ENCODE measurements at regions not wholly inside any gene's neighbourhood (a gene's known extent, or its start where the extent isn't known, plus 50 kb on each side); places are given as distances from the start of the nearest gene placed in this dataset.

DNA sequence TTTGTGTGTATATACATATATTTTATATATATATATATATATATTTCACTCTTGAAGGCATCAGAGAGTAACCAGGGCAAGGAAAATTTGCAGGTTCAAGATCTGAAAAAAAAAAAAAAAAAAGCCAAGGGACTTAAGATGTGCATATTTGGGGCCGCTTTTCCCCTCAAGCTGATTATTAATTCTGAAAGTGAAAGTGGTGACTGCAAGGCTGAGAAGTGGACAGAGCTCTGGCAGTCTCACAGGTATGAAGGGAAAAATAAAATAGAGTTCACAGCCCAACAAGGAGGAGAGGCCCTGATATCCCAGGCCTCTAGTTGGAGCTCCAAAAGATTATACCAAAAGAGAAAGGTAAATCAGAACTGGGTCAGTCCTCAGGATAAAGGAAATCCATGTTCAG lies 234.4 kb upstream of the GAS1 start:
- TF ChIP-seq ZNF384 (IDR thresholded peaks at IDR 0.05) (no peak), ARNT (IDR thresholded peaks at IDR 0.05) (no peak), FOXK2 (IDR thresholded peaks at IDR 0.05) (no peak), HDGF (IDR thresholded peaks at IDR 0.05; ENCODE audit: borderline replicate concordance) (no peak), CTBP1 (IDR thresholded peaks at IDR 0.05; ENCODE audit: borderline replicate concordance) (no peak), L3MBTL2 (conservative IDR thresholded peaks at IDR 0.05) (no peak)
- POLR2A ChIA-PET = no interaction called here
- CTCF ChIA-PET = no interaction called here
- DNase-seq (ENCODE audit: extremely low spot score) = no peak

DNA sequence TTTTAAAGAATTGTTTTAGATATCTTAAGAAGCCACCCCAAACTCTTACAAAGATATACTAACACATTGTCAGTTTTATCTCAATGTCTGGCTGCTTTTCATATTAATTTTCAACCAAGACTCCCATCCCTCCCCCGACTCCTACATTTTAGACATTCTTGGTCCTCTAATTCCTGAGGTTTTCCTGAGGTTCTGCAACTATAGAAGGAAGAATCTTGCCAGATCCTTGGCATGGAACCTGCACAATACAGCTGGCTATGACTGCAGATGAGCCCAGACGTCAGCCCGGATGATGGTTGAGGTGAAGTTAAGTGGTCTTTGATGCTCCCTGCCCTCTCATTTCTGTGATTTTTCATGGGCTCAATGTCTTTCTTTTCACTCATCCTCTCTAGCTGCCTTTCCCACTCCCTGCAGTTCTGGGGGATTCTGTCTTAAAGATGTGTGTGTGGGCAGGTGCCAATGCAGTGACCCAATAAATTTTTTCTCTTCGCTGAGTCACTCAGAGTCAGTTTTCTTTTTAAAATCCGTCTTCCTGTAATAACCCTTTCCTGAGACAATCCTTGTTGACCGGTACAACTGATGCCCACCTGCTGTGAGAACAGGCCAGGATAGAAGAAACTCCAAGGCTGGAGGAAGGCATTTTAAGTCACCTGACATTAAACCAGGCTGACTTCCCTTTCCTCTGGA lies 237.8 kb upstream of the GAS1 start:
- ChIA-PET CTCF (no interaction called here), POLR2A (no interaction called here)
- TF ChIP-seq CTBP1 (IDR thresholded peaks at IDR 0.05; ENCODE audit: borderline replicate concordance) = no peak
- TF ChIP-seq SP1 (IDR thresholded peaks at IDR 0.05) = no peak
- no peak for TF ChIP-seq ARNT (IDR thresholded peaks at IDR 0.05)
- no peak for TF ChIP-seq FOXA1 (IDR thresholded peaks at IDR 0.05)
- no peak for TF ChIP-seq FOXK2 (IDR thresholded peaks at IDR 0.05)
- TF ChIP-seq ELF4 (IDR thresholded peaks at IDR 0.05) = no peak
- TF ChIP-seq SUZ12 (IDR thresholded peaks at IDR 0.05) = no peak
- no peak for TF ChIP-seq ZNF384 (IDR thresholded peaks at IDR 0.05)
- DNase-seq (ENCODE audit: extremely low spot score) = no peak

DNA sequence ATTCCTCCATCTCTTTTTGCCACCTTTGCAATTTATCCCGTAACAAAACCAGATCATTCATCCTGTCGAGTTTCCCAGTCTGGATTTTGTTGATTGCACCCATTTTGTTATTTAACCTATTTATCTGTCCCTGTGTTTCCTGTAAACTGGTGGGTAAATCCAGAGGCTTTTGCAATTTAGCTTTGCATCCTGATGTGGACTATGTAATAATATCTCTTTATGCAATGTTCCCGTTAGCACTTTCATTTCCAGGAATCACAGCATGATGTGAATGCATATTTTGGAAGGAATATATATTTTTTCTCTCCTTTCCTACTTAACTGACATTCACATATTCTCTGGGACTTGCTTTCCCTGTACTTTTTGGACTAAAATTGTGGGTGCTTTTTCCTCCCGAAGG lies 240.3 kb upstream of the GAS1 start:
- TF ChIP-seq, protein P1, sequence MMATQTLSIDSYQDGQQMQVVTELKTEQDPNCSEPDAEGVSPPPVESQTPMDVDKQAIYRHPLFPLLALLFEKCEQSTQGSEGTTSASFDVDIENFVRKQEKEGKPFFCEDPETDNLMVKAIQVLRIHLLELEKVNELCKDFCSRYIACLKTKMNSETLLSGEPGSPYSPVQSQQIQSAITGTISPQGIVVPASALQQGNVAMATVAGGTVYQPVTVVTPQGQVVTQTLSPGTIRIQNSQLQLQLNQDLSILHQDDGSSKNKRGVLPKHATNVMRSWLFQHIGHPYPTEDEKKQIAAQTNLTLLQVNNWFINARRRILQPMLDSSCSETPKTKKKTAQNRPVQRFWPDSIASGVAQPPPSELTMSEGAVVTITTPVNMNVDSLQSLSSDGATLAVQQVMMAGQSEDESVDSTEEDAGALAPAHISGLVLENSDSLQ (IDR thresholded peaks at IDR 0.05) = no peak
- TF ChIP-seq SUZ12 (IDR thresholded peaks at IDR 0.05) (no peak), FOXA1 (IDR thresholded peaks at IDR 0.05) (no peak), SP1 (IDR thresholded peaks at IDR 0.05) (no peak), NFRKB (IDR thresholded peaks at IDR 0.05) (no peak), ZNF384 (IDR thresholded peaks at IDR 0.05) (no peak), CTBP1 (IDR thresholded peaks at IDR 0.05; ENCODE audit: borderline replicate concordance) (no peak), L3MBTL2 (conservative IDR thresholded peaks at IDR 0.05) (no peak), TARDBP (IDR thresholded peaks at IDR 0.05) (no peak), HDGF (IDR thresholded peaks at IDR 0.05; ENCODE audit: borderline replicate concordance) (no peak), ARNT (IDR thresholded peaks at IDR 0.05) (no peak), FOXM1 (IDR thresholded peaks at IDR 0.05; ENCODE audit: borderline replicate concordance) (no peak), BHLHE40 (IDR thresholded peaks at IDR 0.05; ENCODE audit: borderline replicate concordance) (no peak), ELF4 (IDR thresholded peaks at IDR 0.05) (no peak), FOXK2 (IDR thresholded peaks at IDR 0.05) (no peak), LEF1 (IDR thresholded peaks at IDR 0.05; ENCODE audit: borderline replicate concordance) (no peak)
- ChIA-PET CTCF (no interaction called here), POLR2A (no interaction called here)
- no peak for DNase-seq (ENCODE audit: extremely low spot score)

GRCh38 chr9:87189006-87189405 lies 241.7 kb upstream of the GAS1 start:
- CTCF ChIA-PET = no interaction called here
- TF ChIP-seq BHLHE40 (IDR thresholded peaks at IDR 0.05; ENCODE audit: borderline replicate concordance) (no peak), CTBP1 (IDR thresholded peaks at IDR 0.05; ENCODE audit: borderline replicate concordance) (no peak), ARNT (IDR thresholded peaks at IDR 0.05) (no peak), L3MBTL2 (conservative IDR thresholded peaks at IDR 0.05) (no peak), TARDBP (IDR thresholded peaks at IDR 0.05) (no peak), FOXA1 (IDR thresholded peaks at IDR 0.05) (no peak), FOXK2 (IDR thresholded peaks at IDR 0.05) (no peak)
- TF ChIP-seq, protein P1 (IDR thresholded peaks at IDR 0.05) = no peak
- POLR2A ChIA-PET = no interaction called here
- no peak for DNase-seq (ENCODE audit: extremely low spot score)

DNA sequence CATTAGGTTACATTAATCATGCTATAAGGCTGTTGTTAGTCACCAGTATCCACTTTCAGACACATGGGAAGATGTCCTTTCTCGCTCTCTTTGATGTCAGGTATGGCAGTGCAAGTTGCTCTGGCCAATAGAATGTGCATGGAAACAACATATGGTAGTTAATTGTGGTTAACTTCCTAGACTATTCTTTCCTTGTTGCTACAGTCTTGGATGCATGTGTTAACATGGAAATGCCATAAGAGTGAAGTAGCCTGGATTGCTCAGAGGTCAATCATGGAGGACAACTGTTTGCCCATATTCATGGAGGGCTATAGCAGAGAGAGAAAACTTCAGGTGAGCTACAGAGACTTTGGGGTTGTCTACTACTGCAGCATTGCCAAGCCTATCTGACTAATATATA lies 245.8 kb upstream of the GAS1 start:
- POLR2A ChIA-PET = no interaction called here
- DNase-seq (ENCODE audit: extremely low spot score) = no peak
- TF ChIP-seq L3MBTL2 (conservative IDR thresholded peaks at IDR 0.05) = no peak
- TF ChIP-seq NFRKB (IDR thresholded peaks at IDR 0.05) = no peak
- no peak for TF ChIP-seq HDGF (IDR thresholded peaks at IDR 0.05; ENCODE audit: borderline replicate concordance)
- no peak for TF ChIP-seq TARDBP (IDR thresholded peaks at IDR 0.05)
- no peak for TF ChIP-seq FOXM1 (IDR thresholded peaks at IDR 0.05; ENCODE audit: borderline replicate concordance)
- TF ChIP-seq ELF4 (IDR thresholded peaks at IDR 0.05) = no peak
- TF ChIP-seq FOXA1 (IDR thresholded peaks at IDR 0.05) = no peak
- TF ChIP-seq ARNT (IDR thresholded peaks at IDR 0.05) = no peak
- TF ChIP-seq CTBP1 (IDR thresholded peaks at IDR 0.05; ENCODE audit: borderline replicate concordance) = no peak
- no peak for TF ChIP-seq SP1 (IDR thresholded peaks at IDR 0.05)
- CTCF ChIA-PET = no interaction called here

GRCh38 chr9:87193925-87194868 lies 246.9 kb upstream of the GAS1 start:
- TF ChIP-seq ARNT (IDR thresholded peaks at IDR 0.05) (no peak), ELF4 (IDR thresholded peaks at IDR 0.05) (no peak), CTBP1 (IDR thresholded peaks at IDR 0.05; ENCODE audit: borderline replicate concordance) (no peak), LEF1 (IDR thresholded peaks at IDR 0.05; ENCODE audit: borderline replicate concordance) (no peak), ZNF384 (IDR thresholded peaks at IDR 0.05) (no peak), BHLHE40 (IDR thresholded peaks at IDR 0.05; ENCODE audit: borderline replicate concordance) (no peak), FOXA1 (IDR thresholded peaks at IDR 0.05) (no peak), HDGF (IDR thresholded peaks at IDR 0.05; ENCODE audit: borderline replicate concordance) (no peak), FOXM1 (IDR thresholded peaks at IDR 0.05; ENCODE audit: borderline replicate concordance) (no peak), SUZ12 (IDR thresholded peaks at IDR 0.05) (no peak), FOXK2 (IDR thresholded peaks at IDR 0.05) (no peak), SP1 (IDR thresholded peaks at IDR 0.05) (no peak), TARDBP (IDR thresholded peaks at IDR 0.05) (no peak), L3MBTL2 (conservative IDR thresholded peaks at IDR 0.05) (no peak), NFRKB (IDR thresholded peaks at IDR 0.05) (no peak)
- TF ChIP-seq, protein P1 (IDR thresholded peaks at IDR 0.05) = no peak
- no peak for DNase-seq (ENCODE audit: extremely low spot score)
- POLR2A ChIA-PET = no interaction called here
- CTCF ChIA-PET = no interaction called here
